HG02840 (cell line): ENCODE measurements at regions not wholly inside any gene's neighbourhood (a gene's known extent, or its start where the extent isn't known, plus 50 kb on each side); places are given as distances from the start of the nearest gene placed in this dataset.
"Not testable (repeated sequence)": the region's sequence is repeated elsewhere in the genome, so short reads cannot be mapped to it uniquely, and the experiment has no call there.

Experiments
- ATAC-seq: cut with Tn5 transposase; IDR thresholded peaks from one replicate; pipeline ENCODE4 v1.9.1; 2021; ENCODE audit warnings: mild to moderate bottlenecking, moderate library complexity, moderate number of reproducible peaks; ENCODE audit not compliant: unreplicated experiment, low FRiP score

DNA sequence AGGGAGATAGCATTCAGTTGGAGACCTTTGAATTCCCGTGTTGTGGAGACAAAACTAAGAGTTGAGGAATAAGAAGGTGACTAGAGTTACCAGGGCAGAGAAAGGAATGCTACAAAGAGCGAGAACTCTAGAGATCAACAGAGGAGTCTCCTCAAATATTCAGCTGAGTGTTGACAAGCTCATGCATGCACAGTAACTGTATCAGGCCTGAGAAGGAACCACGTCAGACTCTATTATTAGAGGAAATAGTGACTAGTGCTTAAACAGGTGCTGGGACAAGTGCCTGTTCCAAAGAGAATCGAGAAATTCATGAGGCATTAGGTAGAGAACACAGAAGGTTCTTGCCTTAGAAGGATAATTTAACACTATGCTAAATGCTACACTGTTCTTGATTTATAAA, 333.8 kb upstream of the CHORDC1 start:
- ATAC-seq, result no peak

GRCh38 chr11:90556026-90556425, 333.2 kb upstream of the CHORDC1 start:
- ATAC-seq, result no peak

DNA sequence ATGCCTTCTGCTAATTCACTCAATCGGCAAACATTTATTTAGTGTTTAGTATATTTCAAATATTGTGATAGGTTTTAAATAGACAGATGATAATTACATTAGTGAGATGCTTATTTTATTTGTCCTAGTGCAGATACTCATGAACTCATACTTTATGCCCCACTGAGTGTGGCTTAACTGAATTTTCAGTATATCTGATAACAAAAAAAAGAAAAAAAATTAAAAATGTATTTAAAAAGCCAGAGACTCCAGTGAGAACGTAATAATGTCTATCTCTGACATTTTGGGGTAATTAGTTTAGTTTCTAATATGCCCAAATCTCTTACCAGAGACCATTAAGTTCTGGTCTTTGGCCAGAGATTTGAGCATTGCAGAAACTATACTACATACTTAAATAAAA, 332.6 kb upstream of the CHORDC1 start:
- ATAC-seq, result no peak

DNA sequence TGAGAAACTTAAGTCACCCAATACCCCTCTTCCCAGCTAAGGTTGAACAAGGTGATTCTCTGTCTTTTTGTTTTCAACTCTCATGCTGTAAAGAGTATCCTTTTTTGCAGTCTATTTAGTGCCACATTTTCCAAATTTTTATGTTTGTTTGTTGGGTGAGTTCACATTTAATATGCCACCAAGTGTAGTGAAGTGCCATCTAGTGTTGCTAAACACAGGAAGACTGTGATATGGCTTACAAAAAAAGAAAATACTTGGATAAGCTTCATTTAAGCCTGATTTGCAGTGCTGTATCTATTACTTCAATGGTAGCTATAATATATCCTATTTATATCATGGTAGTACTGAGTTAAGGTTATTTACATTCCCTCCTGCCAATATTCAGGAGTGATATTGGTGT, 319.2 kb upstream of the CHORDC1 start:
- ATAC-seq, result no peak

DNA sequence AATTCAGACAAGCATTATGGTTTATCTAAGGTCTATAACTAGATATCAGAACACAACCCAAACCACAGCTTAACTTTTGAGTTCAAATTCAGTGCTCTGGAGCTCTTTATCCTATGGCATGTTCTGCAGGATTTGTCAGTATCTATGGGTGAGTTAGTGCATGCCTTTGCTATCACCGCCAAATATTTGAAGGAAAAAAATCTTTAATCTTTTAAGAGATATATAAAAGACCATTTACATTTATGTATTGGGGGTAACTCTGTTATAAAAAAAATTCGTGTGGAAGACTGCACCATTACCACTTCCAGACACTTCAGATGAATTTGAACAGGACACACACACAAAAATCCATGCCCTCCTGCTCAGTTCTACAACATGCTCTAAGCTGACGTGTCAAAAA, 313.5 kb upstream of the CHORDC1 start:
- no peak for ATAC-seq

- no peak for ATAC-seq
These were observed 309.3 kb upstream of the CHORDC1 start for GRCh38 chr11:90532125-90532524.

DNA sequence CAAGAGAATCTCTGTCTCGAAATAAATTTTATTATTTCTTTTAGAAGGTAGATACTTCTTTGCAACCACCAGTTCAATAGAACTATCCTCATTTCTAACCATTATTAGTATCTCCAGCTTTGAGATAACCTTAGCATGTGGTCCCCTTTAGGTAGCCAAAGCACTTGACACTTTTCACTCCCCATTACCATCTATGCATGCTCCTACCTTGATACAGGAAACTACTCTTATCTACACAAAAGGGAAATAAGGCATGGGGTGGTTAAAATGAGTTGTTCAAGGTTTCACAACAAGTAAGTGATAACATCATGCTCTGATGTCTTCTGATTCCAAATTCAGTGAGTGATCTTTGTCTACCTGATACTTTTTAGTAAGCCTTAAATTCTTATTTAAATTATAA, 308.2 kb upstream of the CHORDC1 start:
- no peak for ATAC-seq

DNA sequence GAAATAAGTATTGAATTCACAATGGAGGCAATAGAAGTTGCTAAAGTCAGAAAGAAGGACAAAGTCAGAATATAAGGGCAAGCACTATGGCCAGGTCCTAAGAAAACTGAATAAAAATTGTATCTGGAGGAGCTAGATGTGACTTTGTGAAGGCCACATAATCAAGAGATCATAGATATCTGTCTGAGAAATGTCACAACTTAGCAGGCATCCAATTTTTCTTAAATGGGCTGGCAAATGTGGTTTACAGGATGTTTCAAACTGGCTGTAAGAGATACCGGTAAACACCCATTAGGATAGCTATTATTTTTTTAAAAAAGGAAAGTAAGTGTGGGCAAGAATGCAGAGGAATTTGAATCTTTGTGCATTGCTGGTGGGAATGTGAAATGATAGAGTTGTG, 303.1 kb upstream of the CHORDC1 start:
- no peak for ATAC-seq

DNA sequence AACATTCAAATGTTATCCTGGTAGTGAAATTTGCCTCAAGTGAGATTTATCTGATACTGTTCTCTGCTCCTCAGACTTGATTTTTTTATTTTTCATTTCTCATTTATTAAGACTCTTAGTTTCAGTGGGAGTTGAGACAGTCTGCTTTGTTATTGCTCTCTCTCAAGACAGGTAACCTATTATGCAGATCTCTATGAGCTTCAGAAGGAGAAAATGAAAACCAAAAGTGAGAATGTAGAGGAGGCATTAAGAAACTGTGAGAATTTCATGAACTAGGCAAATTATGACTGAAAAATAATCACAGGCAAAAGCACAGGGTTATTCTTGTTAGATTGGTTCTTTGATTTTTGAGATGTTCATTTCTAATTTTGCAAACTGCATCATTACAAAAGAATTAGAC, 290.0 kb upstream of the CHORDC1 start:
- ATAC-seq, result no peak

DNA sequence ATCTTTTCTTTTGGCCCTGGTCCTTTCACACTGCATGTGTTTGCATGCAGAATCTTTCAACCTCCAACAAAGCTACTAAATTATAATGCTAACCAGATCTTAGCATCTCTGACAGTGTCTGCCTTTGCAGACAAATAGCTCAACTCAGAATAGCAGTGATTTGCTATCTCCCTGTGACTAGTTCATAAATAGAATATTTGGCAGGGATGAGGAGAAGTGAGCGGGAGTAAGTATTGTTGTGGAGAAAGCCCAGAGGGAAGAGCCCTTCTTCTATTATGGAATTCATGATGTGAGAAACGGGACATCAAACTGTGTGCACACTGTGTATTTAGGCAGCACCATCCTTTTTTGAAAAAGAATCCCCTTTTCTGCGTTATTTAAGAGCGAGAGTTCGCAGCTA, 288.0 kb upstream of the CHORDC1 start:
- no peak for ATAC-seq

DNA sequence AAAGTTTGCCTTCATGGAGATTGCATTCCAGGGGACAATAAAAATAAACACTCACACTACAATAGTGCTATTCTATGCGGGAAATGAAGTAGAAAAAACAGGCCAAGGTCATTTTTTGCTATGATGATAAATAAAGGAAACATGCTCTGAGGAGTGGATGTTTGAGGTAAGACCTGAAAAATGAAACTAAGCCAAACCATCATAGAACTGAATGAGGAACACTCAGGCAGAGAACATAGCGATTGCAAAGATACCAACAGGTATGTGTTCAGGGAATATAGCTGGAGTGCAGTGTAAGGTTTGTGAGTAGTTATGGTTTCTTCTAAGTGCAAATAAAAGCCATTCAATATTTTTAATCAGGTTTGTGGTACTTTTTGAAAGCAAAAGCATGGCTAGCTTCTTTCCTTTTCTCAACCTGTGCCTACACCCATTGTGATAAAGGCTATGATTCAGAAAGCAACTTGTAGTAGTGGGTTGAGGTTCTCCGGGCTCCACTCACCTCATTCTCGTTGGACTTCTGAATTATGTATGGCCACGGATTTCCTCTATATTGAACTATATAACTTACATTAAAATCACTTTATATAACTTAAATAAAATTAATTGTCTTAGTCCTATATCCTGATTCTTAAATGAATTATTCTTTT, 278.2 kb upstream of the CHORDC1 start:
- ATAC-seq, result no peak

GRCh38 chr11:90496722-90497121, 273.9 kb upstream of the CHORDC1 start:
- no peak for ATAC-seq

DNA sequence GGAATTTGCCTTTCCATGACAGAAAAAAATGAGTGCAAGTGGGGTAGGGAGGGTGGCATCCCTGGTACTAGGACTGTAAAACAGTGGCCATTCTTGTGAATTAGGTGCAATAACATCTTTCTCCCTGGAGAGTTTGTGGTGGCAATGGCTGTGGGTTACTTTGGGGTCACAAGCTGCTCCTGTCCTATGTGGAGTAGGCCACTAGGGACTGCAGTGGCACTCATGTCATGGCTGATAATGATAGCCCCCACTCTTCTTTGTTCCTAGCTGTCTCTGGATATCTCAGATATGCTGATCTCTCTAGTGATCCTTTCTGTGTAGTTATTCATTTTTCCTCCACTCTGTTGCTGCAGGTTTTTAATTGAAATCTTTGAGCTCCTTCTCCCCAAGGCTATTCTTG, 270.5 kb upstream of the CHORDC1 start:
- ATAC-seq, result no peak

- ATAC-seq, result no peak
These were observed 268.6 kb upstream of the CHORDC1 start for GRCh38 chr11:90491466-90491865.

DNA sequence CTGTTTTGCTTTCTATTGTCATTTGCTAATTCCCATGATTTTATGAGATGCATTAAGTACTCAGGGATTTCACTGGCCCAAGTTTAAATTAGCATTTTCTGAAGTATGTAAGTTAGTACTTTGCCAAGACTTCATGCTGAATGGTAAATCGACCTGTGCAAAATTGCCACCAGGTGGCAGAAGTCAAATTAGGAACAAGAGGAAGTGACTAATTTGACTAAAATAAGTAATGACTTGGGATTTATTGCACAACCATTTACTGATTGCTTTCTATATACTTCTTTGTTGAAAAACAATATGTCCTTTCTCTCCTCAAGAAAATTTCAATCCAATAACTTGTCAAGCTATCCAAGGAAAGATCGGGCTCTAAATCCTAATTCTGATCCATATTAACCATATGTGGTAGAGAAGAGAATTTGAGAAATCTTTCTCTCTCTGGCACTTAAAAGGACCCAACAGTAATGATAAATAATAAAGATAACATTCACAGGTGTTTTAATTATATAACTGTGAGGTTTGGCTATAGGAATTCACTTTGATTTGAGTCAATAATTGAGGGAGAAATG, 253.7 kb upstream of the CHORDC1 start:
- ATAC-seq, result no peak

DNA sequence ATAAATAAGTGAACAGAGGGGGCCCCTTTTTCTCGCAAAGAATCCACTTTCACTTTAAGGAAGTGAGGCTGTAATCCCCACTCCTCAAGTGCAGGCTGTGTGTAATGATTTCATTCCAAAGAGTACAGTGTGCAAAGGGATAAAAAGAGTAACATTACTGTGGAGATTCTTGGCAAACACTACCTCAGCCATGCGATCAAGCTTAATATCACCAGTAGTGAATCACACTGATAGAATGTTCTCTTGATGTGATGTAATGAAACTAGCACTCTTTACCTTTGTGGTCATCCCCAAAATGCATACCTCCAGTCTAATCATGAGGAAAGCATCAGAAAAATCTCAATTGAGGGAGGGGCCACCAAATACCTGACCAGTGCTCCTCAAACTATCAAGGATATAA, 246.1 kb upstream of the CHORDC1 start:
- ATAC-seq, result no peak

DNA sequence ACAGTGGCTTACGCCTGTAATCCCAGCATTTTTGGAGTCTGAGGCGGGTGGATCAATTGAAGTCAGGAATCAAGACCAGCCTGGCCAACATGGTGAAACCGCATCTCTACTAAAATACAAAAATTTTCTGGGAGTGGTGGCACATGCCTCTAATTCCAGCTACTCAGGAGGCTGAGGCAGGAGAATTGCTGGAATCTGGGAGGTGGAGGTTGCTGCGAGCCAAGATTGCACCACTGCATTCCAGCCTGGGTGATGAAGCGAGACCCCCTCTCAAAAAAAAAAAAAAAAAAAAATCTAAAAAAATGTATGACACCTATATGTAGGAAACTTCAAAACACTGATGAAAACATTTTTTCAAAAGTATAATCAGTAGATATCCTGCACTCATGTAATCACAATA, 242.7 kb upstream of the CHORDC1 start:
- ATAC-seq, result no peak

DNA sequence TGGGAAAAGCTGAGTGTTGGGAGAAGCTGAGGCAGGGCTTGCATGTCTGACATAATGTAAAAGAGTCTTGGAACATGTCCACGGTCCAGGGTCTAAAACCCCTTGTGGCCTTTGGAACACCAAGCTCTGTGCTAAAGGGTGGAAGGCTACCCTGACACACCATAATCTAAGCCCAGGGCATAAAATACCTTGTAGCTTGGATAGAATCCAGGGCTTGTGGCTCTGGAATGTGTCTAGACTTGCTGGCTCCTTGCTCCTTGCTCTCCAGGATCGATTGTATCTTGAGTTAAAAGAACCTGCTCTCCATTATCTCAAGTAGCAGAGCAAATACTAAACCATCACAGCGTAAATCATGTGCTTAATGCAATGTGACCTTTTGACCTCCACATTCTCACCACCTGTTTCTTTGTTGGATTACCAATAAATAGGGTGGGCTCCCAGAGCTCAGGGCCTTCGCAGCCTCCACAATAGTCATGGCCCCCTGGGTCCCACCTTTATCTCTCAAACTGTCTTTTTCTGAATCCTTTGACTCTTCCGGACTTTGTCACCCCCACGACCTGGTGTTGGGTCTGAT, 232.6 kb upstream of the CHORDC1 start:
- ATAC-seq, result not testable (repeated sequence)

DNA sequence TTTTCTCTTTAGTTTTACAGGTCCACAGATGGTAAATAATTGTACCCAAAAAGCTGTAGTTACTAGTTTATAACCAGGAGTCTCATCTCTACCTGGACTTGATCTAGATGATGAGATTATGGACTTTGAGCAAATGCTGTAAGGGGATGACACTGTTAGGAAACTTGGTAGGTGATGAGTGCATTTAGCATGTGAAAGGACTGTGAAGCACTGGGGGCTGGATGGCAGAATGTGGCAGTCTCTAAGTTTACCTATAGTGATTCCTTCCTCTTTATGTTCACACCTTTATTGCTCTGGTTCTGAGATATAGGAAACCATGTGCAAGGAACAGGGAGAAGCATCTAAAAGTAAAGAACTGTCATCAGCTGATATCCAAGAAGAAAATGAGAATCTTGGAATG, 230.7 kb upstream of the CHORDC1 start:
- ATAC-seq, result no peak

DNA sequence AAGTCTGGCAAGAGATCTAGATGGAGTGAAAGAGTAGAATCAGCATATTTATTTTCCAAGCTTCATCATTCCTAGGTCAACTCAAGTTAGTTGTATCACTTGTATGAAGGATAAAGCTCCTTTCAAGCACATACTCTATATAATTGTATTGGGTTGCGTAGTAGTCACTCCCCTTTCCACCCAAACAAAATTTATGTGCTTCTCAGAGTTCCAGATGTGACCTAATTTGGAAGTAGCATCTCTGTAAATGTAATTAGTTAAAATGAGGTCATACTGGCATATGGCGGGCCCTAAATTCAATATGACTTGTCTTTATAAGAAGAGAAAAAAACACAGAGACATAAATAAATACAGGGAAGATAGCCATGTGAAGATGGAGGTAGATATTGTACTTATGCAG, 226.8 kb upstream of the CHORDC1 start:
- no peak for ATAC-seq

GRCh38 chr11:90448256-90448655, 225.4 kb upstream of the CHORDC1 start:
- no peak for ATAC-seq

DNA sequence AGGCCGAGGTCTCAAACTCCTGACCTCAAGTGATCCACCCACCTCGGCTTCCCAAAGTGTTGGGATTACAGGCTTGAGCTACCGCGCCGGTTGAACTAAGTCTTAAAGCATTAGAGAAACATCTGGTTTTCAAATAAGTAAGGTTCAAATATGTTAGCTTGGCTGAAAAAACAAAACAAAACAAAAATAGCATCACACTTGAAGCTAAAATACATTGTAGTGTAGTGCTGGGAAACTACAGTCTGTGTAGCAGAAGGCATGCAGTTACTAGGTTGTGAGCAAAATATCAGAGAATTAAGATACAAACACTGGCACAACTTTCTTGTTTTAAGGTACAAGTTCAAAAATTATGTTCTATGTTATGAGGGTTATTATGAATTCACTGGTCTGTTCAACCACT, 224.8 kb upstream of the CHORDC1 start:
- ATAC-seq, result no peak
